HCT116 (cell line): ENCODE measurements at regions not wholly inside any gene's neighbourhood (a gene's known extent, or its start where the extent isn't known, plus 50 kb on each side); places are given as distances from the start of the nearest gene placed in this dataset.
A peak's percentile ranks its signal among the peaks of the same experiment; 100 is the strongest.

Experiments used
- ATAC-seq: fragments of 200-7000 bp; cut with Tn5 transposase; 2 replicates; pipeline ENCODE4 v1.9.1; 2020; ENCODE audit warnings: mild to moderate bottlenecking, moderate library complexity
- BruUV-seq: library from RNA; stranded (reverse); fragments of 400-500 nt; replicated peaks from 2 replicates; lab custom pipeline; 2021; lab: Mats Ljungman, UMichigan
- CTCF ChIA-PET: fragments of 300-600 bp; sonication (Branson Sonifier 250); formaldehyde crosslinking; loops from one replicate; lab custom pipeline; 2021; ENCODE audit warnings: antibody characterized with exemption; lab: Charles Lee
- POLR2A ChIA-PET: fragments of 300-600, 350-600 bp; sonication (Branson Sonifier 250); formaldehyde crosslinking; loops from one replicate; lab custom pipeline; 2021; ENCODE audit warnings: antibody characterized with exemption; lab: Charles Lee
- RAD21 ChIA-PET, 2 experiments: fragments of 300-600 bp; sonication (Branson Sonifier 250); formaldehyde crosslinking; loops; one replicate each; lab custom pipeline; 2023; ENCODE audit warnings: low total read pairs in 2 of 2; ENCODE audit not compliant: uncharacterized antibody in 2 of 2, unreplicated experiment in 2 of 2, low non-redundant PET in 1 of 2; lab: Charles Lee
- DNase-seq: peaks from one replicate; pipeline ENCODE4 v3.0.0-alpha.2; 2010; ENCODE audit warnings: low read depth, low spot score
- H2AFZ ChIP-seq: fragments of 200-600 bp; shearing (Covaris generic), sonication (generic); 2 replicates; pipeline ENCODE4 v1.6.1; 2017; ENCODE audit warnings: low read depth, mixed run types, mixed read lengths, antibody characterized with exemption, low read length; ENCODE audit not compliant: poor library complexity, severe bottlenecking
- H3K27ac ChIP-seq: 2 replicates; pipeline ENCODE4 v1.5.1; 2012; ENCODE audit warnings: low read depth, low read length
- H3K27me3 ChIP-seq: fragments of 200-600 bp; sonication (generic); 2 replicates; pipeline ENCODE4 v1.6.1; 2016; ENCODE audit warnings: mixed run types, low read length, mixed read lengths; ENCODE audit not compliant: insufficient read depth
- H3K36me3 ChIP-seq, 2 experiments: fragments of 200-500 bp in 1 of 2; fragments of 200-600 bp in 1 of 2; sonication (Bioruptor generic) in 1 of 2; sonication (generic) in 1 of 2; 2 replicates each; pipeline versions ENCODE4 v1.5.1 to v1.6.1; 2014 to 2016; ENCODE audit warnings: low read length in 2 of 2, inconsistent platforms in 1 of 2, mixed read lengths in 1 of 2, mixed run types in 1 of 2; ENCODE audit not compliant: insufficient read depth in 2 of 2, control insufficient read depth in 1 of 2
- H3K4me1 ChIP-seq, 2 experiments: fragments of 200-600 bp in 1 of 2; sonication (generic) in 1 of 2; 2 replicates each; pipeline versions ENCODE4 v1.5.1 to v1.6.1; 2012 to 2017; ENCODE audit warnings: low read length in 2 of 2, inconsistent platforms in 1 of 2, mild to moderate bottlenecking in 1 of 2, mixed read lengths in 1 of 2, mixed run types in 1 of 2, moderate library complexity in 1 of 2; ENCODE audit not compliant: insufficient read depth in 2 of 2, control insufficient read depth in 1 of 2
- H3K4me2 ChIP-seq: fragments of 200-600 bp; sonication (generic); 2 replicates; pipeline ENCODE4 v1.6.1; 2017; ENCODE audit warnings: mixed run types, low read length, mixed read lengths
- H3K4me3 ChIP-seq, 2 experiments: fragments of 200-600 bp in 1 of 2; sonication (generic) in 1 of 2; replicated peaks in 1 of 2; 2 replicates each; pipeline ENCODE4 v1.5.1; 2011 to 2016; ENCODE audit warnings: low read length in 2 of 2, control low read depth in 1 of 2, low read depth in 1 of 2, mild to moderate bottlenecking in 1 of 2, mixed read lengths in 1 of 2, mixed run types in 1 of 2
- H3K79me2 ChIP-seq: fragments of 200-600 bp; sonication (generic); 2 replicates; pipeline ENCODE4 v1.6.1; 2017; ENCODE audit warnings: mild to moderate bottlenecking, mixed run types, low read length, moderate library complexity, mixed read lengths; ENCODE audit not compliant: insufficient read depth
- H3K9ac ChIP-seq: fragments of 200-600 bp; sonication (generic); 2 replicates; pipeline ENCODE4 v1.6.1; 2016; ENCODE audit warnings: low read length, mixed read lengths
- H3K9me2 ChIP-seq: fragments of 200-600 bp; sonication (generic), shearing (Covaris generic); 2 replicates; pipeline ENCODE4 v1.6.1; 2017; ENCODE audit warnings: mixed run types, mild to moderate bottlenecking, moderate library complexity; ENCODE audit not compliant: insufficient read depth
- H3K9me3 ChIP-seq, 2 experiments: fragments of 200-500 bp in 1 of 2; fragments of 200-600 bp in 1 of 2; sonication (Bioruptor generic) in 1 of 2; sonication (generic) in 1 of 2; 2 replicates each; pipeline ENCODE4 v1.6.1; 2014 to 2017; ENCODE audit warnings: low read length in 2 of 2, mixed read lengths in 2 of 2, inconsistent platforms in 1 of 2, low read depth in 1 of 2, mild to moderate bottlenecking in 1 of 2, mixed run types in 1 of 2, moderate library complexity in 1 of 2; ENCODE audit not compliant: control insufficient read depth in 1 of 2, insufficient read depth in 1 of 2
- H4K20me1 ChIP-seq: fragments of 200-600 bp; sonication (generic), shearing (Covaris generic); 2 replicates; pipeline ENCODE4 v1.6.1; 2017; ENCODE audit warnings: mixed run types, mild to moderate bottlenecking, moderate library complexity; ENCODE audit not compliant: insufficient read depth
- CBX3 ChIP-seq: IDR thresholded peaks from 2 replicates; pipeline ENCODE4 v1.6.1; 2012; ENCODE audit warnings: low read depth
- CEBPB ChIP-seq: IDR thresholded peaks from 2 replicates; pipeline ENCODE4 v1.6.1; 2012; ENCODE audit warnings: low read depth
- ELF1 ChIP-seq: IDR thresholded peaks from 2 replicates; pipeline ENCODE4 v1.6.1; 2012; ENCODE audit warnings: low read depth, borderline replicate concordance
- EZH2 ChIP-seq: fragments of 200-600 bp; sonication (generic); IDR thresholded peaks from 2 replicates; pipeline ENCODE4 v1.6.1; 2017; ENCODE audit warnings: antibody characterized with exemption, mixed run types
- EZH2phosphoT487 ChIP-seq: fragments of 200-600 bp; IDR thresholded peaks from 2 replicates; pipeline ENCODE4 v1.6.1; 2018; ENCODE audit warnings: antibody characterized with exemption, borderline replicate concordance
- FOSL1 ChIP-seq: IDR thresholded peaks from 2 replicates; pipeline ENCODE4 v1.6.1; 2012; ENCODE audit warnings: low read depth
- JUND ChIP-seq: IDR thresholded peaks from 2 replicates; pipeline ENCODE4 v1.6.1; 2012
- POLR2A ChIP-seq: IDR thresholded peaks from 2 replicates; pipeline ENCODE4 v1.7.0; 2011; ENCODE audit warnings: borderline replicate concordance; ENCODE audit not compliant: insufficient read depth, insufficient read length; ENCODE audit errors: extremely low read depth
- POLR2AphosphoS5 ChIP-seq: IDR thresholded peaks from 2 replicates; pipeline ENCODE4 v1.6.1; 2011; ENCODE audit warnings: mild to moderate bottlenecking, low read depth, low read length, moderate library complexity
- SP1 ChIP-seq: IDR thresholded peaks from 2 replicates; pipeline ENCODE4 v1.6.1; 2012; ENCODE audit warnings: low read depth
- SRF ChIP-seq: IDR thresholded peaks from 2 replicates; pipeline ENCODE4 v1.6.1; 2012; ENCODE audit warnings: low read depth
- TCF7L2 ChIP-seq: IDR thresholded peaks from 2 replicates; pipeline ENCODE4 v1.7.0; 2011; ENCODE audit warnings: borderline replicate concordance, inconsistent platforms; ENCODE audit not compliant: insufficient read depth, insufficient read length; ENCODE audit errors: extremely low read depth
- ZFX ChIP-seq: fragments of 450-650 bp; IDR thresholded peaks from 2 replicates; pipeline ENCODE4 v1.6.1; 2017
- ZNF274 ChIP-seq: fragments of 200-500 bp; sonication (Bioruptor generic); IDR thresholded peaks from 2 replicates; pipeline ENCODE4 v1.6.1; 2014; ENCODE audit warnings: mild to moderate bottlenecking, low read depth, low read length, inconsistent platforms
- intact Hi-C: fragments of 100-400 bp; cut with micrococcal nuclease; formaldehyde crosslinking; loops from 2 replicates; pipeline ENCODE4 v1.10.0; 2022
- TF ChIP-seq, protein P1 (sequence below), 3 experiments: fragments of 200-600 bp in 1 of 3; sonication (generic) in 1 of 3; IDR thresholded peaks in 2 of 3; conservative IDR thresholded peaks in 1 of 3; 2 replicates each; pipeline ENCODE4 v1.5.1; 2012 to 2017; ENCODE audit warnings: low read depth in 2 of 3, low read length in 2 of 3, antibody characterized with exemption in 1 of 3, borderline replicate concordance in 1 of 3, control low read depth in 1 of 3, mild to moderate bottlenecking in 1 of 3, mixed read lengths in 1 of 3, mixed run types in 1 of 3, moderate library complexity in 1 of 3; ENCODE audit not compliant: insufficient read depth in 1 of 3
- TF ChIP-seq, protein P2 (sequence below): IDR thresholded peaks from 2 replicates; pipeline ENCODE4 v1.6.1; 2012; ENCODE audit warnings: low read depth
- TF ChIP-seq, protein P3 (sequence below): IDR thresholded peaks from 2 replicates; pipeline ENCODE4 v1.6.1; 2012

DNA sequence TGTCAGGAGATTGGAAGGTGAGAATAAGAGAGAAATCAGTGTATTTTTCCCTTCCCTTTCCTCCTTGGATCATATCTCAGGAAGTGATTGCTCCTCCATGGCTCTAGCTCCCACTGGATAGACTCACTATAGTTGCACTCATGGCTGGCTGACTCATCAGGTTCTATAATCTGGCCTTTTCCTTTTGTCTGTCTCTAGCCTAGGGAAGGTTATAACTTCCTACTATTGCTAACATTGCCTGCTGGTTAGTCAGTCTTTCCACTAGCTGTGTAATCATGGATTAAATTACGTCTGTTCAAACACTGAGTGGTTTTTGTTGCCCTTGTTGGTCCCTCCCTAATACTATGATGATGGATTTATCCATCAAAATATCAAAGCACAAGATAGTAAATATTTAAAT, 195.5 kb upstream of the VEGFC start:
- peak overlapping the region; percentile 24 for H3K4me2 ChIP-seq
- ATAC-seq, result peak; percentile 57; the same call in 1 of the 2 replicates
- peak overlapping the region; percentile 91 for H2AFZ ChIP-seq
- TF ChIP-seq JUND, result peak; percentile 82
- peak; percentile 27; the same call in 1 of the 2 replicates for TF ChIP-seq ELF1
- no peak for TF ChIP-seq TCF7L2
- TF ChIP-seq, protein P1, sequence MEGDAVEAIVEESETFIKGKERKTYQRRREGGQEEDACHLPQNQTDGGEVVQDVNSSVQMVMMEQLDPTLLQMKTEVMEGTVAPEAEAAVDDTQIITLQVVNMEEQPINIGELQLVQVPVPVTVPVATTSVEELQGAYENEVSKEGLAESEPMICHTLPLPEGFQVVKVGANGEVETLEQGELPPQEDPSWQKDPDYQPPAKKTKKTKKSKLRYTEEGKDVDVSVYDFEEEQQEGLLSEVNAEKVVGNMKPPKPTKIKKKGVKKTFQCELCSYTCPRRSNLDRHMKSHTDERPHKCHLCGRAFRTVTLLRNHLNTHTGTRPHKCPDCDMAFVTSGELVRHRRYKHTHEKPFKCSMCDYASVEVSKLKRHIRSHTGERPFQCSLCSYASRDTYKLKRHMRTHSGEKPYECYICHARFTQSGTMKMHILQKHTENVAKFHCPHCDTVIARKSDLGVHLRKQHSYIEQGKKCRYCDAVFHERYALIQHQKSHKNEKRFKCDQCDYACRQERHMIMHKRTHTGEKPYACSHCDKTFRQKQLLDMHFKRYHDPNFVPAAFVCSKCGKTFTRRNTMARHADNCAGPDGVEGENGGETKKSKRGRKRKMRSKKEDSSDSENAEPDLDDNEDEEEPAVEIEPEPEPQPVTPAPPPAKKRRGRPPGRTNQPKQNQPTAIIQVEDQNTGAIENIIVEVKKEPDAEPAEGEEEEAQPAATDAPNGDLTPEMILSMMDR (IDR thresholded peaks at IDR 0.05 in 2 of 3, conservative IDR thresholded peaks at IDR 0.05 in 1 of 3; ENCODE audit: borderline replicate concordance in 1 of 3, insufficient read depth in 1 of 3, low read depth in 2 of 3, low read length in 2 of 3), result no peak
- TF ChIP-seq SRF, result peak; percentile 15; the same call in 1 of the 2 replicates
- TF ChIP-seq POLR2A, result no peak
- TF ChIP-seq EZH2, result no peak
- peak; percentile 90 for TF ChIP-seq FOSL1
- TF ChIP-seq ZFX, result no peak
- peak; percentile 17; the same call in 1 of the 2 replicates for TF ChIP-seq POLR2AphosphoS5
- no peak for TF ChIP-seq ZNF274
- TF ChIP-seq, protein P2, sequence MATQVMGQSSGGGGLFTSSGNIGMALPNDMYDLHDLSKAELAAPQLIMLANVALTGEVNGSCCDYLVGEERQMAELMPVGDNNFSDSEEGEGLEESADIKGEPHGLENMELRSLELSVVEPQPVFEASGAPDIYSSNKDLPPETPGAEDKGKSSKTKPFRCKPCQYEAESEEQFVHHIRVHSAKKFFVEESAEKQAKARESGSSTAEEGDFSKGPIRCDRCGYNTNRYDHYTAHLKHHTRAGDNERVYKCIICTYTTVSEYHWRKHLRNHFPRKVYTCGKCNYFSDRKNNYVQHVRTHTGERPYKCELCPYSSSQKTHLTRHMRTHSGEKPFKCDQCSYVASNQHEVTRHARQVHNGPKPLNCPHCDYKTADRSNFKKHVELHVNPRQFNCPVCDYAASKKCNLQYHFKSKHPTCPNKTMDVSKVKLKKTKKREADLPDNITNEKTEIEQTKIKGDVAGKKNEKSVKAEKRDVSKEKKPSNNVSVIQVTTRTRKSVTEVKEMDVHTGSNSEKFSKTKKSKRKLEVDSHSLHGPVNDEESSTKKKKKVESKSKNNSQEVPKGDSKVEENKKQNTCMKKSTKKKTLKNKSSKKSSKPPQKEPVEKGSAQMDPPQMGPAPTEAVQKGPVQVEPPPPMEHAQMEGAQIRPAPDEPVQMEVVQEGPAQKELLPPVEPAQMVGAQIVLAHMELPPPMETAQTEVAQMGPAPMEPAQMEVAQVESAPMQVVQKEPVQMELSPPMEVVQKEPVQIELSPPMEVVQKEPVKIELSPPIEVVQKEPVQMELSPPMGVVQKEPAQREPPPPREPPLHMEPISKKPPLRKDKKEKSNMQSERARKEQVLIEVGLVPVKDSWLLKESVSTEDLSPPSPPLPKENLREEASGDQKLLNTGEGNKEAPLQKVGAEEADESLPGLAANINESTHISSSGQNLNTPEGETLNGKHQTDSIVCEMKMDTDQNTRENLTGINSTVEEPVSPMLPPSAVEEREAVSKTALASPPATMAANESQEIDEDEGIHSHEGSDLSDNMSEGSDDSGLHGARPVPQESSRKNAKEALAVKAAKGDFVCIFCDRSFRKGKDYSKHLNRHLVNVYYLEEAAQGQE, result no peak
- peak; percentile 65 for TF ChIP-seq CEBPB
- peak; percentile 63; the same call in 1 of the 2 replicates for TF ChIP-seq CBX3
- no peak for TF ChIP-seq EZH2phosphoT487
- TF ChIP-seq, protein P3, sequence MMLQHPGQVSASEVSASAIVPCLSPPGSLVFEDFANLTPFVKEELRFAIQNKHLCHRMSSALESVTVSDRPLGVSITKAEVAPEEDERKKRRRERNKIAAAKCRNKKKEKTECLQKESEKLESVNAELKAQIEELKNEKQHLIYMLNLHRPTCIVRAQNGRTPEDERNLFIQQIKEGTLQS, result no peak
- TF ChIP-seq SP1, result peak; percentile 66
- TF ChIP-seq, all 23 proteins: peak for 8
- Histone ChIP-seq H3K27ac (no peak overlapping the region), H3K9ac (no peak overlapping the region), H3K79me2 (no peaks in the 10 kb centered on the region), H4K20me1 (no peaks in the 10 kb centered on the region), H3K4me1 (peaks cover 0 to 5% of the 10 kb centered on the region in 2 experiments; a peak in 2 of 4 replicates), H3K4me3 (no peak overlapping the region), H3K27me3 (no peaks in the 10 kb centered on the region), H3K9me3 (no peaks in the 10 kb centered on the region), H3K36me3 (no peaks in the 10 kb centered on the region), H3K9me2 (no peaks in the 10 kb centered on the region)
- POLR2A ChIA-PET, result no interaction called here
- intact Hi-C loops, result no loop called here
- DNase-seq, result peak; percentile 61
- RAD21 ChIA-PET, result no interaction called here
- BruUV-seq, result no TSS peak
- CTCF ChIA-PET, result no interaction called here
